Heart right ventricle (tissue), 16 donors: ENCODE measurements at regions not wholly inside any gene's neighbourhood (a gene's known extent, or its start where the extent isn't known, plus 50 kb on each side); places are given as distances from the start of the nearest gene placed in this dataset.

Experiments used
- ATAC-seq, 8 donors: fragments of 200-7000 bp; cut with Tn5 transposase; one replicate each; pipeline ENCODE4 v1.9.1; 2020; ENCODE audit warnings: mild to moderate bottlenecking in 8 of 8, moderate library complexity in 8 of 8, moderate number of reproducible peaks in 1 of 8
- DNase-seq, 2 donors: peaks; one replicate each; pipeline ENCODE4 v3.0.0-alpha.2; 2020
- H3K27ac ChIP-seq, 10 donors: fragments of 200-600 bp; sonication (generic) in 2 of 10; one replicate each; pipeline versions ENCODE4 v1.5.0 to v1.8.0; 2020 to 2022; ENCODE audit warnings: mild to moderate bottlenecking in 3 of 10
- H3K27me3 ChIP-seq, 7 donors: fragments of 200-600 bp; one replicate each; pipeline ENCODE4 v1.8.0; 2021 to 2022; ENCODE audit warnings: mild to moderate bottlenecking in 2 of 7
- H3K36me3 ChIP-seq, 9 donors: fragments of 200-600 bp; sonication (generic) in 1 of 9; one replicate each; pipeline versions ENCODE4 v1.5.0 to v1.8.0; 2020 to 2022; ENCODE audit warnings: mild to moderate bottlenecking in 2 of 9
- H3K4me1 ChIP-seq, 9 donors: fragments of 200-600 bp; sonication (generic) in 1 of 9; one replicate each; pipeline versions ENCODE4 v1.5.0 to v1.8.0; 2020 to 2022; ENCODE audit warnings: mild to moderate bottlenecking in 4 of 9
- H3K4me3 ChIP-seq, 10 donors: fragments of 200-600 bp; sonication (generic) in 2 of 10; one replicate each; pipeline versions ENCODE4 v1.5.0 to v1.8.0; 2020 to 2022; ENCODE audit warnings: mild to moderate bottlenecking in 7 of 10, moderate library complexity in 2 of 10
- H3K9me3 ChIP-seq, 11 donors: fragments of 200-600 bp in 10 of 11; sonication (generic) in 2 of 11; one replicate each; pipeline versions ENCODE4 v1.5.0 to v1.8.0; 2013 to 2022; ENCODE audit warnings: mild to moderate bottlenecking in 2 of 11, control low read depth in 1 of 11, moderate library complexity in 1 of 11
- CTCF ChIP-seq, 9 donors: fragments of 200-600 bp; sonication (generic) in 2 of 9; IDR thresholded peaks; one replicate each; pipeline versions ENCODE4 v1.5.0 to v1.8.0; 2021 to 2022; ENCODE audit warnings: antibody characterized with exemption in 9 of 9, mild to moderate bottlenecking in 5 of 9, moderate library complexity in 1 of 9
- WGBS, 2 donors: extraction: QIAGEN DNeasy Blood & Tissue Kit; methylation state at CpG; one replicate each; pipeline ENCODE4 v1.1.7; 2013; ENCODE audit warnings: inconsistent platforms in 1 of 2; 5-methylcytosine and 5-hydroxymethylcytosine counted together
- intact Hi-C, 10 donors: fragments of 100-400 bp; cut with DNase I; formaldehyde crosslinking; loops; one replicate each; pipeline versions ENCODE4 v1.11.1 to v1.14.2; 2022
- donor health status: Arrhythmogenic right ventricular cardiomyopathy.
- donor health status: ischemic (EF 13 %, LVEDD 7.1; RV severe dilation, severe dysfunction).
- donor health status: healthy with polysubstance abuse.
- donor health status: DM: no; HTN: yes; CAD: no.
- donor health status: DM: no; HTN: no; CAD: no.
- donor health status: ischemic (EF 25% LVEDD 6.9; RV normal size, moderate dysfunction).
- donor health status: ischemic (EF 25% LVEDD 5.7; RV mildly dilated, moderate dysfunction).
- donor health status: healthy.
- donor health status: DM: yes; HTN: yes; CAD: no.
- donor health status: Ischemic cardiomyopathy.
- donor health status: ischemic (EF 35%, LVEDD 5.7; RV mildly dilated, moderate dysfunction).
- donor health status: nonischemic (EF 11% LVEDD 7.7; RV severe dilation, severe dysfunction).
- donor health status: DM: yes; HTN: yes; CAD: no.
- donor health status: PGD.
- donor health status: ischemic (EF 29% LVEDD 5.4; RV normal size, mild dysfunction).
- donor health status: nonischemic (EF 23%, LVEDD 6.1; RV moderate dilation, normal function).

DNA sequence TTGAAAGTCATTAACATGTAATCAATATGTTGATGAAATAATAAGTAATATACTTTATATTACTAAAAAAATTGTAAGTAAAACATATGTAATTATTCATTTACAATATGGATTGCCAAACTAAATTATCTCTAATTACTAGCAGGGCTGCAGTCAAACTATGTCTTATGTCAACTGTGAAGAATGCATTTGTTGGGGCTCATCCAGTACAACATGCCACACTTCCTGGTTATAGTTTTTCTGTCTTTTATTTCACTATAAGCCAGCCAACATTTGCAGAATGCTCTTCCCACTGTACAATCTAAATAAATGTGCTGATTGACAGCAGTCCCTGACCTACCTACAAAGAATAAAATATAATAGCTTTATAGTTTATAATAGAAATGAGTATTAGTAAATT lies 975.4 kb upstream of the NDST4 start:
- intact Hi-C loops, result no loop called here
- DNase-seq (no peak), ATAC-seq (no peak)
- no peaks in the 10 kb centered on the region for H3K4me1 ChIP-seq
- H3K27ac ChIP-seq, result no peak overlapping the region
- H3K9me3 ChIP-seq, result no peaks in the 10 kb centered on the region
- H3K4me3 ChIP-seq, result no peak overlapping the region
- H3K27me3 ChIP-seq, result no peaks in the 10 kb centered on the region
- no peak for TF ChIP-seq CTCF (IDR thresholded peaks at IDR 0.05)
- H3K36me3 ChIP-seq, result no peaks in the 10 kb centered on the region

- H3K4me3 ChIP-seq, result no peak overlapping the region
Measured at GRCh38 chr4:116082808-116083366, 969.5 kb upstream of the NDST4 start.

DNA sequence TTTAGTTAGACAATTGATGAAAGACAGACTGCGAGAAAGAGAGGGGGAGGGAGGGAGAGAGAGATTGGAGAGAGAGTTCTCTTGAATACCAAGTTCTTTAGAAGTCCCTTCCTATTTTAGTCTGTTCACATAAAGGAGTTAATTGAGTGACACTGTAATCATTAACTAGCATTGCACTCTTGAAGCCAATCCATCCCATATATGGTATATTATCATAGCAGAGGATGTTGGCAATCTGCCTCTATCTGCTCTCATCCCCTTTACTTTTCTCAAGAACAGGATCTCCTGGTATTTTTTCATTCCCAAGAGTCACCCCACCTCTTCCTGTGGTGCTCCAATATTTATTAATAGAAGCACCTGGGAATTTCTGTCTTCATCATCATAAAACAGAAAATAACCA lies 959.6 kb upstream of the NDST4 start:
- no peak overlapping the region for H3K4me3 ChIP-seq
- no peaks in the 10 kb centered on the region for H3K4me1 ChIP-seq
- H3K27ac ChIP-seq, result no peak overlapping the region
- no peak for DNase-seq
- no peak for ATAC-seq
- 88% methylated on average over 1 of the region's 1 CpG for WGBS, 2 donors
- peaks cover 0 to 19% (median 0%) of the 10 kb centered on the region in 11 donors for H3K9me3 ChIP-seq
- TF ChIP-seq CTCF (IDR thresholded peaks at IDR 0.05), result no peak
- intact Hi-C loops, result no loop called here
- H3K36me3 ChIP-seq, result no peaks in the 10 kb centered on the region
- H3K27me3 ChIP-seq, result no peaks in the 10 kb centered on the region

More at GRCh38 chr4:116082808-116083366, 969.5 kb upstream of the NDST4 start:
- DNase-seq (no peak), ATAC-seq (no peak)
- Histone ChIP-seq H3K4me1 (no peaks in the 10 kb centered on the region), H3K27ac (no peak overlapping the region), H3K9me3 (peaks cover 0 to 50% (median 0%) of the 10 kb centered on the region in 11 donors), H3K27me3 (no peaks in the 10 kb centered on the region), H3K36me3 (no peaks in the 10 kb centered on the region)
- 77 to 78% methylated on average over 5 of the region's 5 CpGs for WGBS, 2 donors
- no peak for TF ChIP-seq CTCF (IDR thresholded peaks at IDR 0.05)
- intact Hi-C loops, result no loop called here

- H3K36me3 ChIP-seq, result no peaks in the 10 kb centered on the region
- no peak for TF ChIP-seq CTCF (IDR thresholded peaks at IDR 0.05)
- peaks cover 0 to 9% (median 0%) of the 10 kb centered on the region in 11 donors for H3K9me3 ChIP-seq
- H3K27ac ChIP-seq, result no peak overlapping the region
- H3K4me1 ChIP-seq, result no peaks in the 10 kb centered on the region
- no peak for DNase-seq
- H3K4me3 ChIP-seq, result no peak overlapping the region
- intact Hi-C loops, result no loop called here
- no peak for ATAC-seq
- H3K27me3 ChIP-seq, result no peaks in the 10 kb centered on the region
Measured at GRCh38 chr4:116070283-116070682, 956.9 kb upstream of the NDST4 start.
